CD4-positive, CD25-positive, alpha-beta regulatory T cell (primary cell): ENCODE measurements at regions not wholly inside any gene's neighbourhood (a gene's known extent, or its start where the extent isn't known, plus 50 kb on each side); places are given as distances from the start of the nearest gene placed in this dataset.
"Not testable (repeated sequence)": the region's sequence is repeated elsewhere in the genome, so short reads cannot be mapped to it uniquely, and the experiment has no call there.

Source experiments
- ATAC-seq, 2 donors: fragments of 150-1000 bp; cut with Tn5 transposase; one replicate each; pipeline ENCODE4 v1.10.0; 2021; ENCODE audit warnings: low read depth in 2 of 2, moderate number of reproducible peaks in 2 of 2, moderate library complexity in 1 of 2
- DNase-seq, 3 donors: peaks; one replicate each; pipeline versions ENCODE4 v3.0.0 to v3.0.0-alpha.2; 2012 to 2022; ENCODE audit warnings: mixed read lengths in 1 of 3
- H3K27ac ChIP-seq: one replicate; pipeline ENCODE4 v1.7.0; 2013; ENCODE audit warnings: mild to moderate bottlenecking, low read length; ENCODE audit not compliant: insufficient read depth, poor library complexity, severe bottlenecking
- H3K27me3 ChIP-seq: one replicate; pipeline ENCODE4 v1.7.0; 2013; ENCODE audit warnings: low read length; ENCODE audit not compliant: control insufficient read depth, insufficient read depth
- H3K36me3 ChIP-seq: one replicate; pipeline ENCODE4 v1.7.0; 2013; ENCODE audit warnings: mild to moderate bottlenecking, low read length, moderate library complexity; ENCODE audit not compliant: control insufficient read depth, insufficient read depth
- H3K4me1 ChIP-seq: 2 replicates; pipeline ENCODE4 v1.7.0; 2013; ENCODE audit warnings: mild to moderate bottlenecking, low read length; ENCODE audit not compliant: insufficient read depth, control insufficient read depth, poor library complexity, severe bottlenecking
- H3K4me3 ChIP-seq: one replicate; pipeline ENCODE4 v1.7.0; 2013; ENCODE audit warnings: low read depth, mild to moderate bottlenecking, low read length, moderate library complexity
- H3K9me3 ChIP-seq, 2 experiments: 1 replicate in 1 of 2; 2 replicates in 1 of 2; pipeline ENCODE4 v1.7.0; 2013; ENCODE audit warnings: low read length in 2 of 2, mild to moderate bottlenecking in 1 of 2, moderate library complexity in 1 of 2; ENCODE audit not compliant: control insufficient read depth in 2 of 2
- H3K27ac Mint-ChIP-seq, 3 donors: one replicate each; pipeline ENCODE4 v1.8.0; 2020 to 2022; ENCODE audit warnings: mild to moderate bottlenecking in 3 of 3, mixed read lengths in 3 of 3, moderate library complexity in 2 of 3
- H3K27me3 Mint-ChIP-seq: one replicate; pipeline ENCODE4 v1.8.0; 2022; ENCODE audit warnings: mild to moderate bottlenecking, mixed read lengths
- H3K36me3 Mint-ChIP-seq: one replicate; pipeline ENCODE4 v1.8.0; 2020; ENCODE audit warnings: mixed read lengths
- H3K4me1 Mint-ChIP-seq, 4 donors: one replicate each; pipeline ENCODE4 v1.8.0; 2020 to 2022; ENCODE audit warnings: mixed read lengths in 4 of 4, mild to moderate bottlenecking in 1 of 4
- H3K4me3 Mint-ChIP-seq, 4 donors: one replicate each; pipeline ENCODE4 v1.8.0; 2020 to 2022; ENCODE audit warnings: mild to moderate bottlenecking in 4 of 4, mixed read lengths in 4 of 4, moderate library complexity in 3 of 4
- H3K9me3 Mint-ChIP-seq, 7 donors: one replicate each; pipeline ENCODE4 v1.8.0; 2020 to 2022; ENCODE audit warnings: mixed read lengths in 7 of 7, mild to moderate bottlenecking in 3 of 7, moderate library complexity in 2 of 7

GRCh38 chr21:9760398-9761074 is 760.8 kb upstream of the TPTE start:
- H3K36me3 ChIP-seq = no peaks in the 10 kb centered on the region
- no peaks in the 10 kb centered on the region for H3K36me3 Mint-ChIP-seq
- H3K4me3 ChIP-seq = no peak overlapping the region
- H3K27ac Mint-ChIP-seq = no peak overlapping the region
- no peak overlapping the region for H3K27ac ChIP-seq
- H3K9me3 Mint-ChIP-seq = peaks cover 0 to 6% (median 2%) of the 10 kb centered on the region in 7 donors
- no peaks in the 10 kb centered on the region for H3K27me3 Mint-ChIP-seq
- H3K4me1 Mint-ChIP-seq = no peaks in the 10 kb centered on the region
- no peak overlapping the region for H3K4me3 Mint-ChIP-seq
- DNase-seq (no peak), ATAC-seq (no peak)
- H3K27me3 ChIP-seq = no peaks in the 10 kb centered on the region
- peaks cover 22 to 49% of the 10 kb centered on the region in 2 experiments for H3K9me3 ChIP-seq
- no peaks in the 10 kb centered on the region for H3K4me1 ChIP-seq

DNA sequence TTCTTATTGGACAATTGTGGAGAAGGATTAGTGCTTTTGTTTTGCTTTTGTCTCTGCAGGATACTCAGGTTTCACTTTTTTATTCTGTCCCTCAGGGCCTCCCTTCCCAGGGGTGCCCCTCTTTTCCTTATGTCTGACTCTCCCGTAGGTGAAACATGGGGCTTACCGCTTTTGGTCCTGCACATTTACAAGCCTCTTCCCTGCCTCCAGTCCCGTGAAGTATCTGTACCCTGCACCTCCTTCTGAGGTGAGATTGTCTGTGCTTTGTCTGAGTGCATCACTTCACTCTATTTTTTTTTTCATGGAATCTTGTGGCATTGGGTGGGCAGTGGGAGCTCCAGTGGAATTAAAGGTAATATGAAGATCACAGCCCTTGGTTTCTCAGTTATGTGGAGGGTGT is 758.1 kb upstream of the TPTE start:
- Mint-ChIP-seq H3K4me1 (no peaks in the 10 kb centered on the region), H3K27me3 (no peaks in the 10 kb centered on the region), H3K9me3 (no peaks in the 10 kb centered on the region), H3K36me3 (no peaks in the 10 kb centered on the region), H3K4me3 (no peak overlapping the region), H3K27ac (no peak overlapping the region)
- DNase-seq = no peak
- H3K4me3 ChIP-seq = no peak overlapping the region
- H3K36me3 ChIP-seq = no peaks in the 10 kb centered on the region
- no peaks in the 10 kb centered on the region for H3K27me3 ChIP-seq
- no peak overlapping the region for H3K27ac ChIP-seq
- peaks cover 20 to 50% of the 10 kb centered on the region in 2 experiments for H3K9me3 ChIP-seq
- ATAC-seq = no peak
- no peaks in the 10 kb centered on the region for H3K4me1 ChIP-seq

DNA sequence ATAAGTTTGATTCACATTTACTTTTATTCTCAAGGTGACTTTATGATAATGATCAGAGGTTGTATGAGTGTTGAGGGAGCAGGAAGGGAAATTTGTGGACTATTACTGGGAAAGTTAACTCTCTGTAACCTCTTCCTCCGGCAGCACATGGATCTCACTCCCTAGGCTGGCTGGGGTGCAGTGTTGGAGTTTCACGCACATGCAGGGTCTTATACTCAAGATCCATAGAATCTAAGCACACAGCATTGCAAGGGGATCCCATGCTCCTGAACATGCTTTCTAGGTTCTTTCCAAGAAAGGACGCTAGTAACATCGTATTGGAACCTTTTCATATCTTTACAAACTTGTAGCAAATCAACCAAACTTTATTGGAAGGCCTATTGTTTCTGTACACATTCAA is 757.6 kb upstream of the TPTE start:
- Histone ChIP-seq H3K36me3 (no peaks in the 10 kb centered on the region), H3K4me3 (no peak overlapping the region), H3K27me3 (no peaks in the 10 kb centered on the region), H3K27ac (no peak overlapping the region), H3K4me1 (no peaks in the 10 kb centered on the region), H3K9me3 (peaks cover 20 to 50% of the 10 kb centered on the region in 2 experiments)
- Mint-ChIP-seq H3K27ac (no peak overlapping the region), H3K4me3 (no peak overlapping the region), H3K9me3 (no peaks in the 10 kb centered on the region), H3K4me1 (no peaks in the 10 kb centered on the region), H3K27me3 (no peaks in the 10 kb centered on the region), H3K36me3 (no peaks in the 10 kb centered on the region)
- no peak for DNase-seq
- no peak for ATAC-seq

- H3K36me3 ChIP-seq, H3K4me3 Mint-ChIP-seq, H3K27ac Mint-ChIP-seq, H3K4me1 ChIP-seq, H3K27me3 Mint-ChIP-seq, DNase-seq, ATAC-seq, H3K27me3 ChIP-seq, H3K4me1 Mint-ChIP-seq, H3K9me3 Mint-ChIP-seq, H3K4me3 ChIP-seq, H3K36me3 Mint-ChIP-seq, H3K27ac ChIP-seq: not testable (repeated sequence)
- H3K9me3 ChIP-seq = peaks cover 16 to 48% of the 10 kb centered on the region in 2 experiments
Observed at GRCh38 chr21:9764294-9764693, 757.1 kb upstream of the TPTE start.

GRCh38 chr21:9765538-9765937 is 755.8 kb upstream of the TPTE start:
- not testable (repeated sequence) for H3K27me3 ChIP-seq, H3K27me3 Mint-ChIP-seq, DNase-seq, H3K9me3 Mint-ChIP-seq, ATAC-seq, H3K4me3 ChIP-seq, H3K36me3 ChIP-seq, H3K27ac Mint-ChIP-seq, H3K27ac ChIP-seq, H3K4me1 ChIP-seq, H3K4me3 Mint-ChIP-seq, H3K36me3 Mint-ChIP-seq, H3K4me1 Mint-ChIP-seq
- peaks cover 18 to 40% of the 10 kb centered on the region in 2 experiments for H3K9me3 ChIP-seq

- H3K9me3 Mint-ChIP-seq = not testable (repeated sequence)
Observed at GRCh38 chr21:9766890-9767591, 754.3 kb upstream of the TPTE start.

GRCh38 chr21:9767592-9768375 is 753.6 kb upstream of the TPTE start:
- no peaks in the 10 kb centered on the region for H3K9me3 Mint-ChIP-seq
- no peak overlapping the region for H3K27ac ChIP-seq
- no peaks in the 10 kb centered on the region for H3K27me3 Mint-ChIP-seq
- H3K36me3 ChIP-seq = no peaks in the 10 kb centered on the region
- no peak overlapping the region for H3K4me3 Mint-ChIP-seq
- H3K4me1 ChIP-seq = no peaks in the 10 kb centered on the region
- H3K4me3 ChIP-seq = no peak overlapping the region
- H3K27ac Mint-ChIP-seq = no peak overlapping the region
- H3K9me3 ChIP-seq = peaks cover 14 to 52% of the 10 kb centered on the region in 2 experiments
- no peaks in the 10 kb centered on the region for H3K4me1 Mint-ChIP-seq
- no peaks in the 10 kb centered on the region for H3K36me3 Mint-ChIP-seq
- H3K27me3 ChIP-seq = no peaks in the 10 kb centered on the region
- no peak for ATAC-seq
- DNase-seq = no peak

More at GRCh38 chr21:9766890-9767591, 754.3 kb upstream of the TPTE start:
- ATAC-seq, H3K27me3 Mint-ChIP-seq, H3K4me3 ChIP-seq, DNase-seq, H3K36me3 ChIP-seq, H3K4me1 ChIP-seq, H3K27ac ChIP-seq, H3K4me1 Mint-ChIP-seq, H3K27ac Mint-ChIP-seq, H3K36me3 Mint-ChIP-seq, H3K4me3 Mint-ChIP-seq, H3K27me3 ChIP-seq: not testable (repeated sequence)
- peaks cover 12 to 46% of the 10 kb centered on the region in 2 experiments for H3K9me3 ChIP-seq
